Activated CD4-positive, CD25-positive, alpha-beta regulatory T cell treated with anti-CD3 and anti-CD28 coated beads, Interleukin-2, amount 50 U/mL, for 24 hours (primary cell): ENCODE measurements at regions not wholly inside any gene's neighbourhood (a gene's known extent, or its start where the extent isn't known, plus 50 kb on each side); places are given as distances from the start of the nearest gene placed in this dataset.
"Not testable (repeated sequence)": the region's sequence is repeated elsewhere in the genome, so short reads cannot be mapped to it uniquely, and the experiment has no call there.

Experiments used
- ATAC-seq, 2 donors: fragments of 150-1000 bp; cut with Tn5 transposase; one replicate each; pipeline ENCODE4 v1.10.0; 2021; ENCODE audit warnings: mild to moderate bottlenecking in 1 of 2, moderate library complexity in 1 of 2

- no peak for ATAC-seq
Observed at GRCh38 chr5:63194126-63194525, 615.5 kb downstream of the LRRC70 start.

- not testable (repeated sequence) for ATAC-seq
Observed at GRCh38 chr5:63180190-63180589, 601.6 kb downstream of the LRRC70 start.

GRCh38 chr5:63175850-63176249, 597.2 kb downstream of the LRRC70 start:
- no peak for ATAC-seq

GRCh38 chr5:63170486-63170885, 591.9 kb downstream of the LRRC70 start:
- ATAC-seq: no peak

- ATAC-seq: no peak
Observed at GRCh38 chr5:63164838-63165535, 586.4 kb downstream of the LRRC70 start.

GRCh38 chr5:63164339-63164738, 585.7 kb downstream of the LRRC70 start:
- ATAC-seq: no peak

- no peak for ATAC-seq
Observed at GRCh38 chr5:63155310-63155631, 576.7 kb downstream of the LRRC70 start.

- ATAC-seq: no peak
Observed at GRCh38 chr5:63154476-63155309, 576.1 kb downstream of the LRRC70 start.

- ATAC-seq: no peak
Observed at GRCh38 chr5:63152871-63153270, 574.3 kb downstream of the LRRC70 start.

- ATAC-seq: no peak
Observed at GRCh38 chr5:63145167-63145566, 566.5 kb downstream of the LRRC70 start.

GRCh38 chr5:63141591-63141990, 563.0 kb downstream of the LRRC70 start:
- no peak for ATAC-seq

- ATAC-seq: no peak
Observed at GRCh38 chr5:63135291-63135690, 556.7 kb downstream of the LRRC70 start.

GRCh38 chr5:63131626-63132285, 553.1 kb downstream of the LRRC70 start:
- no peak for ATAC-seq

- no peak for ATAC-seq
Observed at GRCh38 chr5:63128761-63129160, 550.1 kb downstream of the LRRC70 start.

GRCh38 chr5:63128018-63128417, 549.4 kb downstream of the LRRC70 start:
- ATAC-seq: no peak

- ATAC-seq: no peak
Observed at GRCh38 chr5:63127054-63127453, 548.4 kb downstream of the LRRC70 start.

- no peak for ATAC-seq
Observed at GRCh38 chr5:63125862-63126261, 547.2 kb downstream of the LRRC70 start.

GRCh38 chr5:63125392-63125791, 546.8 kb downstream of the LRRC70 start:
- no peak for ATAC-seq

GRCh38 chr5:63124266-63124665, 545.6 kb downstream of the LRRC70 start:
- no peak for ATAC-seq

GRCh38 chr5:63121471-63121870, 542.9 kb downstream of the LRRC70 start:
- no peak for ATAC-seq

GRCh38 chr5:63118221-63118620, 539.6 kb downstream of the LRRC70 start:
- no peak for ATAC-seq

GRCh38 chr5:63111891-63112290, 533.3 kb downstream of the LRRC70 start:
- ATAC-seq: no peak

- no peak for ATAC-seq
Observed at GRCh38 chr5:63101870-63102269, 523.3 kb downstream of the LRRC70 start.

- ATAC-seq: no peak
Observed at GRCh38 chr5:63097286-63097685, 518.7 kb downstream of the LRRC70 start.
